Ovary (tissue), 7 donors: ENCODE measurements at regions not wholly inside any gene's neighbourhood (a gene's known extent, or its start where the extent isn't known, plus 50 kb on each side); places are given as distances from the start of the nearest gene placed in this dataset.

Source experiments
- DNase-seq, 5 donors: peaks; one replicate each; pipeline ENCODE4 v3.0.0-alpha.2; 2019 to 2020
- H3K27ac ChIP-seq, 2 donors: fragments of 200-600 bp; one replicate each; pipeline versions ENCODE4 v1.5.1 to v1.8.0; 2019 to 2022
- H3K27me3 ChIP-seq: fragments of 200-600 bp; one replicate; pipeline ENCODE4 v1.8.0; 2022
- H3K36me3 ChIP-seq: fragments of 200-600 bp; sonication (generic); one replicate; pipeline ENCODE4 v1.5.1; 2019
- H3K4me1 ChIP-seq: one replicate; pipeline ENCODE4 v1.8.1; 2013; ENCODE audit warnings: mild to moderate bottlenecking, moderate library complexity; ENCODE audit not compliant: insufficient read depth
- H3K4me3 ChIP-seq: fragments of 200-600 bp; sonication (generic); one replicate; pipeline ENCODE4 v1.5.1; 2017
- H3K9me3 ChIP-seq, 2 donors: fragments of 200-600 bp in 1 of 2; sonication (generic) in 1 of 2; one replicate each; pipeline versions ENCODE4 v1.5.1 to v1.8.1; 2013 to 2019; ENCODE audit warnings: mild to moderate bottlenecking in 1 of 2, moderate library complexity in 1 of 2
- EP300 ChIP-seq: sonication (generic); formaldehyde crosslinking; IDR thresholded peaks from one replicate; pipeline ENCODE4 v1.6.1; 2017; ENCODE audit warnings: antibody characterized with exemption
- POLR2A ChIP-seq: fragments of 450-650 bp; IDR thresholded peaks from one replicate; pipeline ENCODE4 v1.6.1; 2017; ENCODE audit warnings: antibody characterized with exemption, mild to moderate bottlenecking, moderate library complexity
- WGBS, 3 donors: extraction: QIAGEN DNeasy Blood & Tissue Kit in 1 of 3; methylation state at CpG; one replicate each; pipeline versions ENCODE4 v1.1.5 to v1.1.7; 2013 to 2017; 5-methylcytosine and 5-hydroxymethylcytosine counted together
- intact Hi-C, 4 donors: fragments of 100-400 bp; cut with DNase I; formaldehyde crosslinking; loops; one replicate each; pipeline versions ENCODE4 v1.11.0 to v1.15.1; 2022 to 2023
- TF ChIP-seq, protein P1 (sequence below), 3 donors: fragments of 450-650 bp in 2 of 3; fragments of 200-600 bp in 1 of 3; IDR thresholded peaks; one replicate each; pipeline versions ENCODE4 v1.5.1 to v1.8.0; 2016 to 2022; ENCODE audit warnings: antibody characterized with exemption in 3 of 3, mild to moderate bottlenecking in 1 of 3
- donor health status: DM: no; HTN: no; CAD: no; lungs with moderate emphysema.
- donor health status: DM: no; HTN: no; CAD: no.
- donor health status: Bipolar disorder and iron deficiency.
- donor health status: DM: no; HTN: no; CAD: no.
- donor health status: DM: yes; HTN: yes; CAD: no.

DNA sequence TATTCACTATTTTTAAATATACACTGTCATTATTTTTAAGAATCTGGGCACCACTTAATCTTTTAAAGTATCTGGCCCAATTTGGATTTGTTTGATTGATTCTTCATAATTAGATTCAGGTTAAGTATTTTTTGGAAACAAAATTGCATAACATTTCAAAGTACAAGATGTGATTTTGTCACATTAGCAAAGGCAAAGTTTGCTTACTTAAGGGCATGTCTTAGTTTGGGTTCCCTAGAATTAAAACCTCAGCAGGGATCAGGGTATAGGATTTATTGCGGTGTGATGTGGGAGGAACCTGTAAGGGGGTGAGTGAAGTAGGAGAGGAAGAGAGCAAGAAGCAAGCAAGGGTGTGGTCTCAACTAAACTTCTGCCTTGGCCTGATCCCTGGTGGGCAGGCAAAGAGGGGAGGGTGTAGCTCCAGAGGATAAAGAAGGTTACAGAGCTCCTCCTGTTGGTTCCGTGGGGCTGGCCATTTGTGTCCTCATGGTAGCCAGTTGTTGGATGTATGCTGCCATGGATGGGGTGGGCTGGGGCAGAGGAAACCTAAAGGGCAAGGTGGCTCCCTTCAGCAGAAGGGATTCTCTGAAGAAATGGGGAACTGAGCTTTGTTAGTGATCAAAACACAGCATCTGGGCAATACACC lies 668.7 kb upstream of the SLC35B3 start:
- Histone ChIP-seq H3K27me3 (no peaks in the 10 kb centered on the region), H3K9me3 (no peaks in the 10 kb centered on the region), H3K27ac (no peak overlapping the region), H3K36me3 (no peaks in the 10 kb centered on the region), H3K4me3 (no peak overlapping the region), H3K4me1 (no peaks in the 10 kb centered on the region)
- no peak for DNase-seq
- no peak for TF ChIP-seq EP300
- TF ChIP-seq, protein P1, sequence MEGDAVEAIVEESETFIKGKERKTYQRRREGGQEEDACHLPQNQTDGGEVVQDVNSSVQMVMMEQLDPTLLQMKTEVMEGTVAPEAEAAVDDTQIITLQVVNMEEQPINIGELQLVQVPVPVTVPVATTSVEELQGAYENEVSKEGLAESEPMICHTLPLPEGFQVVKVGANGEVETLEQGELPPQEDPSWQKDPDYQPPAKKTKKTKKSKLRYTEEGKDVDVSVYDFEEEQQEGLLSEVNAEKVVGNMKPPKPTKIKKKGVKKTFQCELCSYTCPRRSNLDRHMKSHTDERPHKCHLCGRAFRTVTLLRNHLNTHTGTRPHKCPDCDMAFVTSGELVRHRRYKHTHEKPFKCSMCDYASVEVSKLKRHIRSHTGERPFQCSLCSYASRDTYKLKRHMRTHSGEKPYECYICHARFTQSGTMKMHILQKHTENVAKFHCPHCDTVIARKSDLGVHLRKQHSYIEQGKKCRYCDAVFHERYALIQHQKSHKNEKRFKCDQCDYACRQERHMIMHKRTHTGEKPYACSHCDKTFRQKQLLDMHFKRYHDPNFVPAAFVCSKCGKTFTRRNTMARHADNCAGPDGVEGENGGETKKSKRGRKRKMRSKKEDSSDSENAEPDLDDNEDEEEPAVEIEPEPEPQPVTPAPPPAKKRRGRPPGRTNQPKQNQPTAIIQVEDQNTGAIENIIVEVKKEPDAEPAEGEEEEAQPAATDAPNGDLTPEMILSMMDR (IDR thresholded peaks at IDR 0.05), result no peak
- no peak for TF ChIP-seq POLR2A
- 72 to 75% (median 74%) methylated on average over 2 of the region's 2 CpGs for WGBS, 3 donors
- intact Hi-C loops, result no loop called here

DNA sequence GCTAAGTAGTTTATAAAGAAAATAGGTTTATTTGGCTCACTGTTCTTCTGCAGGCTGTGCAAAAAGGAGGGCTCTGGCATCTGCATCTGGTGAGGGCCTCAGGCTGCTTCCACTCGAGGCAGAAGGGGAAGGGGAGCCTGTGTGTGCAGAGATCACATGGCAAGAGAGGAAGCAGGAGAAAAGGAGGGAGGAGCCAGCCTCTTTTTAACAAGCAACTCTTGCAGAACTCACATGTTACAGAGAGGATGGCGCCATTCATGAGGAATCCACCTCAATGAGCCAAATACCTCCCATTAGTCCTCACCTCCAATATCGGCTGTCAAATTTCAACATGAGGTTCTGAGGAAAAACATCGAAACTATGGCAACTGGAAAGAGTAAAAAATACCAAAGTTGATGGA lies 666.6 kb upstream of the SLC35B3 start:
- no peak overlapping the region for H3K27ac ChIP-seq
- WGBS, 3 donors, result 68 to 70% (median 68%) methylated on average over 4 of the region's 4 CpGs
- no peaks in the 10 kb centered on the region for H3K27me3 ChIP-seq
- no peak for DNase-seq
- no peaks in the 10 kb centered on the region for H3K36me3 ChIP-seq
- no peak for TF ChIP-seq EP300
- TF ChIP-seq, protein P1 (IDR thresholded peaks at IDR 0.05), result no peak
- no peak for TF ChIP-seq POLR2A
- no peak overlapping the region for H3K4me3 ChIP-seq
- intact Hi-C loops, result no loop called here
- H3K4me1 ChIP-seq, result no peaks in the 10 kb centered on the region
- no peaks in the 10 kb centered on the region for H3K9me3 ChIP-seq

DNA sequence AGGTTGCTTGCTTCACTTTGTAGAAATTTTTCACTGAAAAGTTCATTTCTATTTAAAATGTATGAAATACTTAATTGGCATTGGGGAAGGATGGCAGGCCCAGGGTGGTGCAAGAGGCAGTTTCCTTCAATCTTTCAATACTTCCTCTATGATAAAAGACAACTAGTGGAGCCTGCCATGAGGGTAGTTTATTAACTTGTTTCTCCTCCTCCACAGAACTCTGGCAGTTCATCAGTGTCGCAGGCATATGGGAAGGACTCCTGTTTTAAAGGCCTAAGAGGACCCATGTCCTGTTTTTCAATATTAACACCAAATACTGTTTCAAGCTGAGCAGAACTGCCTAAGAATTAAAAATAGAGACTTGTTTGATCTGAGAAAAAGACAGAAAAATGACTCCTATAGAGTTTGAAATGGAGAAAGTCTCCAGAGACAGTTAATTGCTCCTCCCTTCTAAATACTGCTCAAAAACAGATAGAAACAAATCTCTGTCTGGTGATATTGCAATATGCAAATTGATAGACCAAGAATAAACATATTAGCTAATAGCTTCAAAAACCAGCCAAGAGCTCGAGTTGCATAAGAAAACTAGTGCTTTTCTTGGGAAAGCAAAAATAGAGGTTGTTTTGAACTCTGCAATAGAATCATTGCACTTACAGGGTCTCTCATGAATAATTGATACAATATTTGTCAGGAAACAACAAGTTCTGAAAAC lies 665.7 kb upstream of the SLC35B3 start:
- DNase-seq, result no peak
- Histone ChIP-seq H3K4me3 (no peak overlapping the region), H3K27me3 (no peaks in the 10 kb centered on the region), H3K4me1 (no peaks in the 10 kb centered on the region), H3K27ac (no peak overlapping the region), H3K36me3 (no peaks in the 10 kb centered on the region), H3K9me3 (no peaks in the 10 kb centered on the region)
- intact Hi-C loops, result no loop called here
- TF ChIP-seq POLR2A (no peak), EP300 (no peak)
- TF ChIP-seq, protein P1 (IDR thresholded peaks at IDR 0.05), result no peak
- 25 to 34% (median 33%) methylated on average over 2 of the region's 2 CpGs for WGBS, 3 donors

DNA sequence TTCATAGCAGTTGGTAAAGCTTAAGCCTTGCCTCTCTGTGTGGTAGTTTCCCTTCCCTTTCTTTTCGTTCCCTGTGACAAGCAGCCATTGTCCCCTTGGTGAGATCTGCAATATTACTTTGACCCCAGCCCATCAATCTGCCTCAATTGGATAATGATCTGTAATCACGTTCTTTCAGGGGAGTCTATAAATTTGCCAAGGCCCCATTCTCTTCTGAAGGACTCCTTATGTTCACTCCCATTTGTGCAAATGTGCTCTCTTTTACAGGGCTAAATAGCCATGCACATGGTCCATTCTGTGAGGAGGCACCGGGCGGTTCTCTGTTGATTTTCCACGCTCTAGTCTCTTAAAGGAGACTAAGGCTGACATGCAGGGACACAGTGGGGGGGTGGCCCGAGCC lies 660.4 kb upstream of the SLC35B3 start:
- 13 to 26% (median 15%) methylated on average over 6 of the region's 6 CpGs for WGBS, 3 donors
- H3K4me1 ChIP-seq, result no peaks in the 10 kb centered on the region
- H3K36me3 ChIP-seq, result no peaks in the 10 kb centered on the region
- TF ChIP-seq, protein P1 (IDR thresholded peaks at IDR 0.05), result no peak
- TF ChIP-seq EP300 (no peak), POLR2A (no peak)
- no peaks in the 10 kb centered on the region for H3K9me3 ChIP-seq
- intact Hi-C loops, result no loop called here
- H3K27me3 ChIP-seq, result no peaks in the 10 kb centered on the region
- no peak for DNase-seq
- H3K27ac ChIP-seq, result no peak overlapping the region
- no peak overlapping the region for H3K4me3 ChIP-seq
